GM19035 (cell line): ENCODE measurements at regions not wholly inside any gene's neighbourhood (a gene's known extent, or its start where the extent isn't known, plus 50 kb on each side); places are given as distances from the start of the nearest gene placed in this dataset.

Source experiments
- ATAC-seq: cut with Tn5 transposase; IDR thresholded peaks from one replicate; pipeline ENCODE4 v1.9.1; 2021; ENCODE audit not compliant: unreplicated experiment

GRCh38 chr15:62844564-62845240 is 197.8 kb upstream of the TPM1 start:
- no peak for ATAC-seq

GRCh38 chr15:62845241-62846126 is 197.1 kb upstream of the TPM1 start:
- ATAC-seq, result no peak

GRCh38 chr15:62846131-62846804 is 196.3 kb upstream of the TPM1 start:
- no peak for ATAC-seq

- no peak for ATAC-seq
Observed at GRCh38 chr15:62846805-62847495, 195.6 kb upstream of the TPM1 start.

GRCh38 chr15:62847900-62848489 is 194.6 kb upstream of the TPM1 start:
- ATAC-seq, result no peak

GRCh38 chr15:62848632-62849050 is 193.9 kb upstream of the TPM1 start:
- ATAC-seq, result no peak

GRCh38 chr15:62849316-62850106 is 193.0 kb upstream of the TPM1 start:
- no peak for ATAC-seq

- no peak for ATAC-seq
Observed at GRCh38 chr15:62850318-62850717, 192.2 kb upstream of the TPM1 start.

GRCh38 chr15:62850791-62851291 is 191.7 kb upstream of the TPM1 start:
- ATAC-seq, result no peak

- ATAC-seq, result no peak
Observed at GRCh38 chr15:62853114-62853840, 189.3 kb upstream of the TPM1 start.

GRCh38 chr15:62853841-62854225 is 188.7 kb upstream of the TPM1 start:
- no peak for ATAC-seq

- ATAC-seq, result no peak
Observed at GRCh38 chr15:62854420-62855084, 188.0 kb upstream of the TPM1 start.

- ATAC-seq, result no peak
Observed at GRCh38 chr15:62855085-62855476, 187.5 kb upstream of the TPM1 start.

- no peak for ATAC-seq
Observed at GRCh38 chr15:62856466-62857246, 185.9 kb upstream of the TPM1 start.

GRCh38 chr15:62857411-62857853 is 185.1 kb upstream of the TPM1 start:
- no peak for ATAC-seq

GRCh38 chr15:62858343-62858742 is 184.2 kb upstream of the TPM1 start:
- no peak for ATAC-seq

GRCh38 chr15:62862717-62863116 is 179.8 kb upstream of the TPM1 start:
- ATAC-seq, result no peak

GRCh38 chr15:62866366-62866765 is 176.2 kb upstream of the TPM1 start:
- ATAC-seq, result no peak
